ENCODE measurements at regions not wholly inside any gene's neighbourhood (a gene's known extent, or its start where the extent isn't known, plus 50 kb on each side); places are given as distances from the start of the nearest gene placed in this dataset.
A peak's percentile ranks its signal among the peaks of the same experiment; 100 is the strongest.
"Not testable (repeated sequence)": the region's sequence is repeated elsewhere in the genome, so short reads cannot be mapped to it uniquely, and the experiment has no call there.

- DNase-seq: no peak
Measured at GRCh38 chr13:59274958-59275727, 888.6 kb downstream of the DIAPH3 start.

- no peak for DNase-seq
Measured at GRCh38 chr13:59276436-59276835, 887.3 kb downstream of the DIAPH3 start.

GRCh38 chr13:59277106-59277505, 886.6 kb downstream of the DIAPH3 start:
- no peak for DNase-seq

GRCh38 chr13:59279028-59279427, 884.7 kb downstream of the DIAPH3 start:
- DNase-seq: no peak

- no peak for DNase-seq
Measured at GRCh38 chr13:59279576-59279975, 884.2 kb downstream of the DIAPH3 start.

- no peak for DNase-seq
Measured at GRCh38 chr13:59280297-59280696, 883.4 kb downstream of the DIAPH3 start.

- no peak for DNase-seq
Measured at GRCh38 chr13:59281453-59281852, 882.3 kb downstream of the DIAPH3 start.

GRCh38 chr13:59292240-59292639, 871.5 kb downstream of the DIAPH3 start:
- not testable (repeated sequence) for DNase-seq

GRCh38 chr13:59299584-59299983, 864.1 kb downstream of the DIAPH3 start:
- DNase-seq: no peak

- no peak for DNase-seq
Measured at GRCh38 chr13:59300355-59301173, 863.2 kb downstream of the DIAPH3 start.

- no peak for DNase-seq
Measured at GRCh38 chr13:59301174-59301567, 862.6 kb downstream of the DIAPH3 start.

GRCh38 chr13:59303433-59303832, 860.3 kb downstream of the DIAPH3 start:
- DNase-seq: no peak

- DNase-seq: no peak
Measured at GRCh38 chr13:59304596-59304995, 859.1 kb downstream of the DIAPH3 start.

GRCh38 chr13:59305896-59306295, 857.8 kb downstream of the DIAPH3 start:
- no peak for DNase-seq

- DNase-seq: no peak
Measured at GRCh38 chr13:59312776-59313175, 851.0 kb downstream of the DIAPH3 start.

GRCh38 chr13:59318320-59318930, 845.3 kb downstream of the DIAPH3 start:
- peak; percentile 77 for DNase-seq

- no peak for DNase-seq
Measured at GRCh38 chr13:59319276-59319675, 844.5 kb downstream of the DIAPH3 start.

GRCh38 chr13:59320021-59320420, 843.7 kb downstream of the DIAPH3 start:
- no peak for DNase-seq

- not testable (repeated sequence) for DNase-seq
Measured at GRCh38 chr13:59324401-59324800, 839.3 kb downstream of the DIAPH3 start.

- DNase-seq: no peak
Measured at GRCh38 chr13:59326717-59327116, 837.0 kb downstream of the DIAPH3 start.

GRCh38 chr13:59330764-59331163, 833.0 kb downstream of the DIAPH3 start:
- no peak for DNase-seq

GRCh38 chr13:59332966-59333365, 830.8 kb downstream of the DIAPH3 start:
- no peak for DNase-seq

- DNase-seq: no peak
Measured at GRCh38 chr13:59337070-59337469, 826.7 kb downstream of the DIAPH3 start.

- DNase-seq: no peak
Measured at GRCh38 chr13:59340151-59340550, 823.6 kb downstream of the DIAPH3 start.
